Activated CD8-positive, alpha-beta memory T cell treated with anti-CD3 and anti-CD28 coated beads, Interleukin-2, amount 50 U/mL, for 4 hours (primary cell): ENCODE measurements at regions not wholly inside any gene's neighbourhood (a gene's known extent, or its start where the extent isn't known, plus 50 kb on each side); places are given as distances from the start of the nearest gene placed in this dataset.

ENCODE experiments used
- DNase-seq: peaks from one replicate; pipeline ENCODE4 v3.0.0-alpha.2; 2020

- no peak for DNase-seq
Observed at GRCh38 chr14:100440758-100441203, 117.6 kb downstream of the SLC25A47 start.

GRCh38 chr14:100441271-100441947 lies 118.3 kb downstream of the SLC25A47 start:
- DNase-seq: no peak

GRCh38 chr14:100442036-100442435 lies 118.9 kb downstream of the SLC25A47 start:
- no peak for DNase-seq

GRCh38 chr14:100442498-100443490 lies 119.7 kb downstream of the SLC25A47 start:
- DNase-seq: no peak

GRCh38 chr14:100443603-100444002 lies 120.5 kb downstream of the SLC25A47 start:
- no peak for DNase-seq

- DNase-seq: no peak
Observed at GRCh38 chr14:100445436-100446088, 122.4 kb downstream of the SLC25A47 start.

- DNase-seq: no peak
Observed at GRCh38 chr14:100446572-100446971, 123.4 kb downstream of the SLC25A47 start.

- DNase-seq: no peak
Observed at GRCh38 chr14:100448376-100448775, 125.2 kb downstream of the SLC25A47 start.

GRCh38 chr14:100449225-100449987 lies 126.3 kb downstream of the SLC25A47 start:
- DNase-seq: no peak

GRCh38 chr14:100450049-100450448 lies 126.9 kb downstream of the SLC25A47 start:
- no peak for DNase-seq

- DNase-seq: no peak
Observed at GRCh38 chr14:100450736-100451135, 127.6 kb downstream of the SLC25A47 start.

GRCh38 chr14:100451264-100451663 lies 128.1 kb downstream of the SLC25A47 start:
- no peak for DNase-seq

GRCh38 chr14:100453930-100454329 lies 130.8 kb downstream of the SLC25A47 start:
- DNase-seq: no peak

- no peak for DNase-seq
Observed at GRCh38 chr14:100454437-100454836, 131.3 kb downstream of the SLC25A47 start.

GRCh38 chr14:100463937-100464336 lies 123.3 kb downstream of the BEGAIN start:
- no peak for DNase-seq

- no peak for DNase-seq
Observed at GRCh38 chr14:100466111-100466856, 120.9 kb downstream of the BEGAIN start.

GRCh38 chr14:100467046-100467750 lies 120.0 kb downstream of the BEGAIN start:
- no peak for DNase-seq

GRCh38 chr14:100467939-100468338 lies 119.3 kb downstream of the BEGAIN start:
- DNase-seq: no peak

GRCh38 chr14:100468557-100468956 lies 118.7 kb downstream of the BEGAIN start:
- DNase-seq: no peak

GRCh38 chr14:100469632-100470522 lies 117.3 kb downstream of the BEGAIN start:
- DNase-seq: no peak
